GM03348 (cell line): ENCODE measurements at regions not wholly inside any gene's neighbourhood (a gene's known extent, or its start where the extent isn't known, plus 50 kb on each side); places are given as distances from the start of the nearest gene placed in this dataset.
"Not testable (repeated sequence)": the region's sequence is repeated elsewhere in the genome, so short reads cannot be mapped to it uniquely, and the experiment has no call there.

Source experiments
- DNase-seq: peaks from one replicate; pipeline ENCODE4 v3.0.0; 2012; ENCODE audit warnings: low spot score

DNA sequence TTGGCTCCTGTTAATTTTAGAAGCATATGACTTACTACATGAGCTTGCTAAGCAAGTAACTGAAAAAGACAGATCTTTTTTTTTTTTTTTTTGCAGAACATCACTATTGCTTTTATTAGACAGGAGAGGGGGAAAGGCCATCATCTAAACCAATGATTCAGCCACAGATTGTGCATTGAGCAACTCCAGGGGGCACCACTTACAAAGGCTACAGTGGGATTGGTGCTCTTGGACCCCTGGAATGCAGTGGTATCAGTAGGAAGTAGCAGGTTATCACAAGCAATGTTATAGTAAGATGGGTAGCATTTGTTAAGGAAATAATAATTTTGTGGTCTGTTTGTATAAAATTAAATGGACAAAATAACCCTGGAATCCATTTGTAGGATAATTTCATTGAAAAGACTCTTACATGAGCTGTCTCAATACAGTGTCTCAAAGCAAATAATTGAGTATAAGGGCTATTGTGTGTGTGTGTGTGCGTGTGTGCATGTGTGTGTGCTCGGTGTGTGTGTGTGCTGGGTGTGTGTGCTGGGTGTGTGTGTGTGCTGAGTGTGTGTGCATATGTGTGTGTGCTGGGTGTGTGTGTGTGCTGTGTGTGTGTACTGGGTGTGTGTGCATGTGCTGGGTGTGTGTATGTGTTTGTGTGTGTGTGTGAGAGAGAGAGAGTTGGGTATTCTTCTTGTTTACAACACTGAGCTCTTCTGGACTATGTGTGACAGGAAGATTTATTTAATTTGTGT is 296.3 kb downstream of the PCDH7 start:
- no peak for DNase-seq

DNA sequence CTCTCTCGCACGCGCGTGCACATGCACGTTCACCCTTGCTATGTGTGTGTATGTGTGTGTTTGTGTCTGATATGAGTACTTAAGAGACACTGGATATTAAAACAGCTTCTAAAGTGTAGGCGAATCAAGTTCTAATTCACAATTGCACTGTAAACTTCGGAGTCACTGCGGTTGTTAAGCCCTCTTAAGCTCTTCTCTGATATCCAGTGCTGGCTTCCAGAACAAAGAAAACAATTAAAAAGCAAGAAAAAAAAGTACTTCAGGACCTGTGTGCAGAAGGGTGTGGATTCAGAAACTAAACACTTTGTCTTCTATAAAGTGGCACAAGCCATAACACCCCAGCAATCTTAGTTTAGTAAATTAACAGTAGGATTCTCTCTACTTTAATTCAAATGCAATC is 300.2 kb downstream of the PCDH7 start:
- DNase-seq = no peak

DNA sequence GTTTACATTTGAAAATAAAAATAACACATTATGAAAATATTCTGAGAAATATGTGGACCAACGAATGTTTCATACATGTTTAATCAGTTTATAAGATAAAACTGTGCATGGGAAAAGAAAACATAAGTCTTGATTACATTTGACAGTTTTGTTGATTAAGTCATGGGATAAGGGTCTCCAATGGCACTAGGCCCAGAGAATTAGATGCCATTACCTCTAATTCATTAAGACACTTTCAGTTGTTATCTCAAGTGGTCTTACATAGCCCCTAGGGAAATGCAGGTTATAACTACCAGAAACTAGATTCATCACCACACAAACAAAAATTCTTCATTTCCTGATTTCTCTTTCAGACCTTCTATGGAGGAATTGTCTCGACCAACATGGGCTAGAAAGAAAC is 300.8 kb downstream of the PCDH7 start:
- DNase-seq = no peak

DNA sequence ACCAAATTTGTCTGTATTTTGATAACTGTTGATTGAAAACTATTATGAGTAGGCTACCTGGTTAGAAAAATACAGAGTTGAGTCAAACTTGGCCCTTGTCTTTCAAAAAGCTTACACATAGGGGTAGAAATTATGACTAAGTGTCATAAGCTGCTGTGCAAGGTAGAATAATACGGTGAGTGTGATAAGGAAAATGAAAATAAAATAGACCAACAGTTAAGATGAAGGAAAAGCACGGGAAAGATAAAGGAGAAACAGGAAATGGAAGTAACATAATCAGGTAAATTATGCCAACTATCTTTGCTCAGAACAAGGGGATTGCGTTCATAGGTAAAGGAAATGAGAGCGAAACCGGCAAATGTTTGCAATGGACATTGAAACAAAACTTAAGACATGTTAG is 302.5 kb downstream of the PCDH7 start:
- DNase-seq = no peak

DNA sequence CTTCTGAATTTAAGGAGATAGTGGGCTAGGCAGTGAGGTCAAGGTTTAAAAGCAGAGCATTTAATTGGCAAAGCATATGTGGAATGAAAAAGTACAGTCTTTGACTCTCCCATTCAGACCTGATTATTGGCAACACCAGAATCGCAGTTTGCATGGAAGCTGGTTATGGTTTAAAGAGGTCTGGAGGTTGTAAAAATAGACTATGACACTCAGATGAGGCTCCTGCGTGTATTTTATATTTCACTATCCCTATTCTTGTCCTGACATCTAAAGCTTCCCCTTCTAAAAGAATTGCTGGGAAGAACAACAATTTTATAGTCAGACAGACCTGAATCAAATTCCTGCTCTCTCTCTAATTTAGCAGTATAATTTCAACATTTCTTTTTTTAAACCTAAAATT is 302.9 kb downstream of the PCDH7 start:
- DNase-seq = no peak

DNA sequence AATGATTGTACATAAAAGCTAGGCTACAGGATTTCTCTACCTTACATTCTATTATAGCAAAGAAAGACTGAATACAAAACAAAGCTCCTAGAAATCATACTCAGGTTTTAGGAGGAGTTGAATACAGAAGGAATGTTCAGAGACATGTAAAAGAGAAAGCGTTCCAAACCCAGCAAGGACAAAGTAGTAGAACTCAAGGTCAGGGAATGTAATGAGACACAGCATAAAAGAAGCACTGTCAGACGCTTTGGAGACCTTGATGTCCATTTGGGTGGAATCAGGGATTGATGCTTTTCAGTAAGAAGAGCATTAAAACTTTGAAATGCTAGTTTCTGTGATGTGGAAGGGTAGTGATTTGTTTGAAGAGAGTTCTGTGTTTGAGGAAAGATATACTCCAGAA is 303.6 kb downstream of the PCDH7 start:
- DNase-seq = no peak

DNA sequence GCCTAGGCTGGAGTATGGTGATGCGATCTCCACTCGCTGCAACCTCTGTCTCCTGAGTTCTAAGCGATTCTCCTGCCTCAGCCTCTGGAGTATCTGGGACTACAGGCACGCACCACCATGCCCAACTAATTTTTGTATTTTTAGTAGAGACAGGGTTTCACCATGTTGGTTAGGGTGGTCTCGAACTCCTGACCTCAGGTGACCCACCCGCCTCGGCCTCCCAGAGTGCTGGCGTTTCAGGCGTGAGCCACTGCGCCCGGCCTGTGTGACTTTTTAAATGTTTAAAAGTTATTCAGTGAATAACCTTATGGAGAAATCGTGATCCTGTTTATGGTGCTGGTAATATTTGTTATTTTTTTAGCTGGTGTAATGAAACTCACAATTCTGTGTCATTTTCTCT is 304.6 kb downstream of the PCDH7 start:
- DNase-seq = not testable (repeated sequence)

DNA sequence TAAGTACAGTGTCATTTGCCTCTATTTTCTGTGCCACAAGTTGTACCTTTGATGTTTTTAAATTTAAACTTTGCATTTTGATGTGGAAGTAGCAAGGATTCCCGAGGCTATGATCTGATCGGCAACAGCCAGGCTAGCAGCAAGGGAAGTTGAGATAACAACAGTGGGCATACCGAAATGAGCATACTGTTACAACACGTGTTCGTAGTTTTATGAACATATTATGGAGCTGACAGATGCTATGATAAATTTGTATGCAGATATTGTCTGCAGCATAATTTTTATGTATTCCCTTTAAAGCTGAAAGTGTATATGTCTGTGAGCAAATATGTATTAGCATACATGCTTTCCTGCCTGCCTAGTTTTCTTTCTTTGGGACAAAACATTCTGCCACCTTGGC is 306.1 kb downstream of the PCDH7 start:
- no peak for DNase-seq

DNA sequence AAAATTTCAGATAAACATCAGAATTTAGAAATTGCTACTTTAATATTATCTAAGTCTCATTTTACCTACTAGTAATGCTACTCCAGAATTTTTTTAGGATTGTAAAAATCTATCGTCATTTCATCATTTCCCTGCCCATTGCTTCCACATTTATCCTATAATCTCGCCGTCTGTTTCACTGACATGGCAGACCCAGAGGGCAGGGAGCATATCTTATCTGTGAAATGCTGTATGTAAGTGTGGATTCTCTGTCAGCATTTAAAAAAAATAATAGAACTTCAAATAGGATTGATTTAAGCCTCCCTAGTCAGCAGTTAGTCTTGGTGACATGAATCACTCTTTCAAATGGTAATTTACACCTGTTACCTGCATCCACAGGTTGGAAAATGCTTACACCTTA is 314.4 kb downstream of the PCDH7 start:
- no peak for DNase-seq

DNA sequence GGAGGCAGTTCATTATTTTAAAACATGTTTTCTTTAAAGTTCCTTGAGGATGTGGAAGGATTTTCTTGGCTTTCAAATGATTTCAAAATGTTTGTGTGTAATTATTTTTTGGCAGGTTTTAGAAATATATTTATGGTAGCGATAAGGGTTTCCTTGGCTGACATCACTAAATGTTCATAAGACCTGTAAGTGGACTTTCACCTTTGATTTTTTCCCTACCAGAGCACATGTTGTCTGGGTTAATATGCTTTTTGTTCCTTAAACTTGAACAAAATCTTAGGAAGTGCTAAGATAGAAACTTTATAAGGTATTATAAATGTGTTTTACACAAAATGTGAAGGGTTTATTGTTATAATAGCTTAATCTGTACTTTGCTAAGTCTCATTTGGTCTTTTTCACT is 315.6 kb downstream of the PCDH7 start:
- no peak for DNase-seq

DNA sequence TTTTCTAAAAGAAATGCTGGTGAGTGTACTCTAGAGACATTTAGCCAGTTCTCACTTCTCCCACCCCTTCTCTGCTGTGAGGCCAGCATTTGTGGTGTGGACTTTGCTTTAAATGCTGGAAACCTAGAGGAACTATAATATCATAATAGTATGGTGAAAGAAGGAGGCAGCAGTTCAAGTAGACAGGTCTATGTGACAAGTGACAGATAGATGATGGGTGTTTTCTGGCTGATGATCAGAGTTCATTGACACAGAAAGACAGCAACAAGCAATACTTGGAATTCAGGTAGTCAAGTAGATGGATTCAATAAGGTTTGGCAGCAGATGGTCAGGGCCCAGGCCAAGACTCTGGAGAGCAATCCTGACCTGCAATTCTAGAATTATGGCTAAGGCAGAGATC is 317.5 kb downstream of the PCDH7 start:
- DNase-seq = no peak

DNA sequence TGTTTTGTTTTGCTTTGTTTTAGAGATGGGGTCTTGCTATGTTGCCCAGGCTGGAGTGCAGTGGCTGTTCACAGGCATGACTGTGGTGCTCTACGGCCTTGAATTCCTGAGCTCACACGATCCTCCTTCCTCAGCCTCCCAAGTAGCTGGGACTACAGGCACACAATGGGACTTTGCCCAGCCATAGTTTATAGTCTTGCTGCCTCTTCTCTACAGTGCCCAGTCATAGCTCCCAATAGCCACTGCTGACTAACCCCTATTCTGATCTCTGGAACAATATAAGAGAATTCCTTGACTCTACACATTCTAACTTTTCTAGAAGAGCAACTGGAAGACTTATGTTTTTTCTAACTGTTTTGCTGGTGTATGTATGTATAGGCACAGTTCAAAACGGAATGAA is 319.2 kb downstream of the PCDH7 start:
- DNase-seq = no peak

DNA sequence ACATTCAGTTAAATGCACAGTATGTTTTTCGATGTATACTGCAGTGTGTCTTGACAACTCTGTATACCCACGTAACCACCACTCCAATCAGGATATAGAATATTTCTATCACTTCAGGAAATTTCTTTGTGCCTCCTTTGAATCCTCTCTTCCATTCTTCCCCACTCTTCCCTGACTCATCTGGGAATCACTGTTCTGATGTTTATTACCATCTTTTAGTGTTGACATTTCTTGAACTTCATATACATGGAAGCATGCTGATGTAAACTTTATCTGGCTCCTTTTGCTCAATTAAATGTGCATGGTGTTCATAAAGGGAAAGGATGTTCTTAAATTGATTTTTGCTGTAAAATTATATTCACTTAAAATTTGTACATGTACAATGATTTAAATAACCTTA is 319.9 kb downstream of the PCDH7 start:
- DNase-seq = no peak

DNA sequence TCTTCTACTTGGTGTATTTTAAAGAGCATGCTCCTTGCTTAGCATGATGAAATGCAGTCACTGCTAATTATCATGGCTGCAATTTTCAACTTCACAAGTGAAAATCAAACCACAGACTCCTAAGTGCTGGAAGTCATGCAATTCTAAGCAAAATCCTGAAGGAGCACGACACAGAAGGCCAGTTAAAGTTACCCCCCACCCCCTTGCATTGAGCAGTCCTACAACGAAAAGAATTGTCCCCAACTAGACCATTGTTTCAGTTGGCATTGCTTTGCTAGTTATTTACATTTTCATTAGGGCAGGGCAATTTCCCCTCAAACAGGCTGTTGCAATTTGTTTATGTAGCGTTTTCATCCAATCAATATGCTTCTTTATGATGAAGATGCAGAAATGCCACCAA is 321.2 kb downstream of the PCDH7 start:
- DNase-seq = no peak

DNA sequence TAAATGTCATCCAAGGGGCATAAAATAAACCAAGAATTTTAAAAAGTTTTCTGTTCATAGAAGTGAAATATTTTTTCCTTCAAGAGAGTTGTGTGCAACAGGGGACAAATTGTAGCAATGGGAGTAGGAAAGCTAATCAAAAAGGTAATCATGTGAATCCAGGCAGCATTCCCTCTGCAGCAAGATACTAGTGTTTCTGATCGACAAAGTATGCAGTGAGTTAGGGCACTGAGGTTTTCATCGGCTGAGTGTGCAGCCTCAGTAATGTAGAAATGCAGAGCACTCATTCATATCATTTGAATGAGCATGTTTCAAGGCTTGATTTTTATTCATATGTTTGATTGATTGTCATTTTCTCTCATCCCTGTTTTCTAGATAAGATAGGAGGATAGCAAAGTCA is 321.7 kb downstream of the PCDH7 start:
- no peak for DNase-seq

DNA sequence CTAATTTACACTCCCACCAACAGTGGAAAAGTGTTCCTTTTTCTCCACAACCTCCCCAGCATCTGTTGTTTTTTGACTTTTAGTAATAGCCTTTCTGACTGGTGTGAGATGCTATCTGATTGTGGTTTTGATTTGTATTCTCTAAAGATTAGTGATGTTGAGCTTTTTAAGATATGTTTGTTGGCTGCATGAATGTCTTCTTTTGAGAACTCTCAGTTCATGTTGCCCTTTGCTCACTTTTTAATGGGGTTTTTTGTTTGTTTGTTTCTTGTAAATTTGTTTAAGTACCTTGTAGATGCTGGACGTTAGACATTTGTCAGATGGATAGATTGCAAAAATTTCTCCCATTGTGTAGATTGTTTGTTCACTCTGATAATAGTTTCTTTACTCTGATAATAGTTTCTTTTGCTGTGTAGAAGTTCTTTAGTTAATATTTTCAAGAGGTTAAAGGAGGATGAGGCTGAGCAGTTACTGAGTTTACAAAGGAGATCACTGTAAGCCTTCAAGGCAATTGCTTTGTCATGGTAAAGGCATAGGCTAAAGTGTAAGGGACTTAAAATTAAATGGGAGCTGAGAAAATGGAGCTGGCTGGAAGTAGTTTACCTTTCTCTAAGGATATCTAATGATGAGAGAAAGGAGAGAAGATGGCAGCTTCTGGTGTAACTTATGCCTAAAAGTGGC is 323.4 kb downstream of the PCDH7 start:
- DNase-seq = no peak

DNA sequence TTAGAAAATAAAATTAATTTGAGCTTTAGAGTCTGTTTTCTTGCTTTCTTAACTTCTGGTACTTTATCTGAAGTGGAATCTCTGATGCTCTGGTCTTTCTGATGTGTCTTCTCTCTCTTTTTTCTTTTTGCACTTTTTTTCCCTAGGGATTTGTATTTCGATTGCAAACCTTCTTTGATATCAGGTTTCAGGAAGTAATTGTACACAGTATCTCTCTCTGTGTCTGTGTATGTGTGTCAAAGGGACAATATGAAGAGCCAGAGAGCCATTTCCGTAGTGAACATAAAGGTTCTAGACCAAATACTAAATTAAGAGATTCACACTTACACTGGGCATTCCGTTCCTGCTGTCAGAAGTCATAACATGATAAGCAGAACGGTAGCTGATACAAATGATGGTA is 325.0 kb downstream of the PCDH7 start:
- no peak for DNase-seq

DNA sequence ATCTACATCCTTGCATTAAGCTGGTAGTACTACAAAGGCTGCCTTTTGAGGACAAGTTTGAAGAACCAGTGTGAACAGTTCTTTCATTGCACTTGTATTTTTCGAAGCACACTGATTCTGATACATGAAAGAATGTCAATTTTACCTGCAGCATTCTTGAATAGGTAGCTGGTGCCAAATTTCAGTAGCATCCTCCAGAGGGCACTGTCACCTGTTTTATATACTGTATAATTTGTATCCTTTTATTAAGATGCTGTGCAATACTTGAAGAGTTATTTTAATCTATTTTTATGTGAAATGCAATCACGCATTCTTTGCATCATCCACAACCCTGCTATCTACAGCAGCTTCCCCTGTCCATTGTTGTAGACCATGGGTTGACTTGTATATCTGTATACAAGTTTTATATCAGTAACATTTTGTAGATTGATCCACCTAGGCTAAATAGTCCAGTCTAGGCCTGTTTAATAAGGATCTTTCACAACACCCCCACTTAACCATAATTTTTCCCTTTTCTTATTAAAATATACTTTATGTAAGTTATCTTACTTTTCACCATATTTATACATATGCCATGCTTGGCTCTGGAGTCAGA is 325.7 kb downstream of the PCDH7 start:
- peak; percentile 13 for DNase-seq

DNA sequence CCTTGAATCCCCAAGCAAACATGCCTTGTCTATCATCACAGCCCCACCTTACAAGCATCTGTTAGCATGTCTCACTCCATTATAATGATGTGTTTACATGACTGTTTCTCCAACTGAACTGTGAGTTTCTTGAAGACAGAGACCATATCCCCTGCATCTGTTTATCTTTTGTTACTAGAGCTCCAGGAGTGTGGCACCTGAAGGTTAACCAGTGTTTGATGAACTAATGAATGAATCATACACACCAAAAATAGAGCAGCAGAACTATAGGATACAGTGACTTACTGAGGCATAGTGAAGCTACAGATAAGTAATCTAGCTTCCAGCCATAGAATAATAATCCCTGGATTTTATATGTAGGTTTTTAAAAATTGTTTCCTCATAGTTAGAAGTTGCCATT is 331.0 kb downstream of the PCDH7 start:
- no peak for DNase-seq

DNA sequence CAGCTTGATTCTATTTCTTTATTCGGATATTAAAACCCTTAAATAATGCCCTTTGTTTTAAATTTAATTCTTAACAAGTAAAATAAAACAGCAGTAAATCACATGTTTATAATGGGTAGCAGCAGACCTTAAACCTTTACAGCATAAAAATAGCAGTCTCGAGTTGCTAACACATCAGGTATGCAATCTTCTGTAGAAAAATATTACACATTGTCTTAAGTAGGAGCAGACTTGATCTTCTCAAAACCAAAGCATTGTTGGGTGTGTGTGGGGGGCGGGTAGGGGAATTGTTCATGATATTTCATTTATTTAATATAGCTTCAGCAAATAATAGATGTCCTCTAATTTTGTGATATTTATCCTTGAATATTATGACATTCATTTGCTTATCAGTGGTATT is 331.4 kb downstream of the PCDH7 start:
- peak; percentile 6 for DNase-seq

DNA sequence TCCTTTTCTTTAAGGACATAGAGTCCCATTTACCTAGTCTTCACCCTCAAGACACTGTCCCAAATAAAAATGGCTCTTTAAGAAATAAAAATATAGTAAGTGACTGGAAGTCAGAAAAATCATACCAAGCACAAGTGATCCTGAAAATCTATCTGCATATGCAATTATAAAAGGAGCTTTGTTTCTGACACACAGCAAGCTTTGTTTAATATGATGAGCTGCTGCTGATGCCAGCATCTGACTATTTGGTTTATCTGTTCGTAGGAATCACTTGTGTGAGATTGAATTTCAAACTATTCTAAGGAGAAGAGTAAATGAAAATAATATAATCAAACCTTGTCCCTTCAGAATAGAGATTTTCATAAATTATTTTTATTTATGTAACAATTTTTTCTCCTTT is 332.4 kb downstream of the PCDH7 start:
- no peak for DNase-seq

DNA sequence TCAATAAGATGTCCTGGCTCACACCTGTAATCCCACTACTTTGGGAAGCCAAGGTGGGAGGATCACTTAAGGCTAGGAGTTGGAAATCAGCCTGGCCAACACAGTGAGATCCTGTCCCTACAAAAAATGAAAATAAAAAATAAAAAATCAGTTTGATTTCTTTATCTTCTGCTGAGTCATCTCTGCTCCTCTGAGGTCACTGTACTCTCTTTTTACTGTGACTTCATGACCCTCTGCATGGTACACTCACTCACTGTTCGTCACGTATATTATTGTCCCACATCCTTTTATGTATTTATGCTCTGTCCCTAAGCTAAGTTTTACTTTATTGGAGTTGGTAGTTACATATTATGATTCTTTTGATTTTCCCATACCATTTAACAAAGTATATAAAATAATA is 333.3 kb downstream of the PCDH7 start:
- no peak for DNase-seq

DNA sequence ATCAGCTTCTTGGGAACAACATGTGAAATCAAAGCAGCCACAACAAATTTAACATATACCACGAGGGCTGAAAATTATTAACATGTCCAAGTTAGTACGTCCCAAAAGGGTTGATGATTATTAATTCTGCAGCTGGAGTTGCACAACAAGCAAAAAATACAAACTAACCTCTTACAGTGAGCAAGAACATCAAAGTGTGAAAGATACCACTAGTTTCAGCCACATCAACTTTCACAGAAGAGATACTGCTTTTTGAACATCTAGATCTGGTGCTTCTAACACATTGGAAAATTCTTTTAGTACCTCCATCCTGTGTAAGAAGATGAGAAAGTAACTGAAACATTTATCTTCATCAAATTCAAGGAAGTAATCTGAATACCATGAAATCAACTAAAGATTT is 334.1 kb downstream of the PCDH7 start:
- DNase-seq = no peak

DNA sequence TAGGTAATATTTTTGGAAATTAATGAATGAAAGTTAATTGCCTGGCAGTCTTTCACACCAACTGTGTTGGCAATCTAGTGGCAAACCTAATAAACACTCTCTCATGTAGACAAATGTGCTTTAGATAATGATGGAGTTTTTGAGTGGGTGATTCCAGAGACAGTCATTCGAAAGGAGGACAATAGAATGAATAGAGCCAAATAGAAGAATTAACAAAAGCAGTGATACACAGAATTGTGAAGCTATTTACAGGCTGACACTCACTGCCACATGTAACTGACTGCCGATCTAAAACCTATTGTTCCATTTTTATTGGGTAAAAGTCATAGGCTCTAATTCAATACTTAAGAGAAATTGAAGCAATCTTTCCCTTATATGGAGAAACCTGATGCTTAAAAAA is 338.5 kb downstream of the PCDH7 start:
- DNase-seq = no peak
